ENCODE measurements at regions not wholly inside any gene's neighbourhood (a gene's known extent, or its start where the extent isn't known, plus 50 kb on each side); places are given as distances from the start of the nearest gene placed in this dataset.
"Not testable (repeated sequence)": the region's sequence is repeated elsewhere in the genome, so short reads cannot be mapped to it uniquely, and the experiment has no call there.

GRCh38 chr5:152689250-152689711, 284.2 kb upstream of the NMUR2 start:
- no peak for DNase-seq (ENCODE audit: low read depth)

DNA sequence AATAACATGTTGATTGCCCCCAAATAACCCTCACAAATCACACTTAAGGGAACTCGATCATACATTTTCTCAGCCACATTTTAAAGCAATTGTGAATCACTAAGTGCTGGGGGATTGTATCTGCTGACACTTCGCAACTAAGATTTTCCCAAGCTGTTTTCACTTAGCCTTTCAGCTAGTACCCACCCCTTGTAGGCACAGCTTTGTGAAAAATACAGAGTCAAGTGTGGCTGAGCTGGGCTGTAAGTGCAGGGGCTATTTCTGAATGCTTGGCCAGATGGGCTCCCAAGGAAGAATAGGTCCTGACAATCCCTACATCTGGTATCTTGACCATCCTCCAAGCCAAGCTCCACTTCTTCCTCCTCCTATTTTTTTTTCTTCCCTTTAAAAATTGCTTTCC, 289.2 kb upstream of the NMUR2 start:
- no peak for DNase-seq (ENCODE audit: low read depth)

- DNase-seq (ENCODE audit: low read depth): no peak
Observed at GRCh38 chr5:152701305-152701949, 296.3 kb upstream of the NMUR2 start.

- DNase-seq (ENCODE audit: low read depth): no peak
Observed at GRCh38 chr5:152704286-152704685, 299.2 kb upstream of the NMUR2 start.

- DNase-seq (ENCODE audit: low read depth): no peak
Observed at GRCh38 chr5:152711801-152712388, 306.8 kb upstream of the NMUR2 start.

- no peak for DNase-seq (ENCODE audit: low read depth)
Observed at GRCh38 chr5:152717393-152717792, 312.3 kb upstream of the NMUR2 start.

DNA sequence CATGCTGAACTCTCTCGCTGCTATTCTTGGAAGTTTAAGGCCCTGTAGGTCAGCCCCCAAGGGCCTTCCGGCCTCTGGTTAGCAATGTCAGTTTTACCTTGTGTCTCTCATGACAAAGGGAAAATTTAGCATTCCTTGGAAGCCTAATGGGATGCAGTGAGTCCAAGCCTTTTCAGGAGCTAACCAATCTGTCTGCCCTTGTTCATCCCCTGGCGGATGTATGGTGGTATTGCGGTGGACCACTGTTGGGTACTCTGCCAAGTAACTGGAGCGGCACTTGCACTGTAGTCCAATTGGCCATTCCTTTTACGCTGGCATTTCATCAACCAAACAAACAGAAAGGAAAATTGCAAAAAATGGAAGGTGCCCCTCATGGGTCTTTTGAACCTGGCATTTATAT, 318.4 kb upstream of the NMUR2 start:
- no peak for DNase-seq (ENCODE audit: low read depth)

DNA sequence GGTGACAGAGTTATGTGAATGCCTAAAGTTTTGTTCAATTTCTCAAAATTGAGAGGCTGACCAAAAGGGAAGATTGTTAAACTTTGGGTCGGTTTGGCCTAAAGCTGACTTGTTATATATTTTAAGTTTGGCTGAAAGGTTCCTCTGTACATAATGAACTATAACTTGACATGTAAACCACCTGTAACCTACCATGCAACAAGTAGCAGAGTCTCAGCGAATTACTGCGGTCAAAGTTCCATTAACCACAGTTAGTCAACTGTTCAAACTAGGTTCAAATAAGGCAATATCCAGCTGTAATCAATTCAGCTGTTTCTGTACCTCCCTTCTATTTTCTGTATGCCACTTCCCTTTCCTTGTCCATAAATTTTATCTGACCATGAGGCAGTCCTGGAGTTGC, 325.1 kb upstream of the NMUR2 start:
- no peak for DNase-seq (ENCODE audit: low read depth)

GRCh38 chr5:152736906-152737305, 331.8 kb upstream of the NMUR2 start:
- DNase-seq (ENCODE audit: low read depth): peak; percentile 10

- DNase-seq (ENCODE audit: low read depth): no peak
Observed at GRCh38 chr5:152739916-152740315, 334.8 kb upstream of the NMUR2 start.

DNA sequence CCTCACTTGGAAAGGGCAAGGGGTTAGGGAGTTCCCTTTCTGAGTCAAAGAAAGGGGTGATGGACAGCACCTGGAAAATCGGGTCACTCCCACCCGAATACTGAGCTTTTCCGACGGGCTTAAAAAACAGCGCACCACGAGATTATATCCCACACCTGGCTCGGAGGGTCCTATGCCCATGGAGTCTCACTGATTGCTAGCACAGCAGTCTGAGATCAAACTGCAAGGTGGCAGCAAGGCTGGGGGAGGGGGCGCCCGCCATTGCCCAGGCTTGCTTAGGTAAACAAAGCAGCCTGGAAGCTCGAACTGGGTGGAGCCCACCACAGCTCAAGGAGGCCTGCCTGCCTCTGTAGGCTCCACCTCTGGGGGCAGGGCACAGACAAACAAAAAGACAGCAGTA, 336.0 kb upstream of the NMUR2 start:
- not testable (repeated sequence) for DNase-seq (ENCODE audit: low read depth)

- not testable (repeated sequence) for DNase-seq (ENCODE audit: low read depth)
Observed at GRCh38 chr5:152787709-152788217, 382.7 kb upstream of the NMUR2 start.

DNA sequence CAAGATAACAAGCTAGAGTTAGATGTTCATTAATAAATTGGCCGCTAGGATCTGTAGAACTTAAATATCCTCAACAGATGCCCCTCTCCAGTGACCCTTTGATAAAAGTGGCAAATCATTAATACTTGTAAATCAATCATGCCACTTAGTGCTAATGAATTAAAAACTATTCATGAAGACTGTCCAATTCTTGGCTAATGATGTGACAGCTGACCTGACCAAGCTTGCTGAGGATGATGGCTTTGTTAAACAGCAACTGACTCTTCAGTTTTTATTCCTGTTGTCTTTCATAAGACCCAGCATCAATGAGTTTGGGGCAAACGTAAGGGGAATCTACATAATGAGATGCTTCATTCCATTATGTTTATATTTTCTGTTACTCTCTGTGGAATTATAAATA, 396.8 kb upstream of the NMUR2 start:
- no peak for DNase-seq (ENCODE audit: low read depth)

- DNase-seq (ENCODE audit: low read depth): peak; percentile 5
Observed at GRCh38 chr5:152804179-152804578, 399.1 kb upstream of the NMUR2 start.

DNA sequence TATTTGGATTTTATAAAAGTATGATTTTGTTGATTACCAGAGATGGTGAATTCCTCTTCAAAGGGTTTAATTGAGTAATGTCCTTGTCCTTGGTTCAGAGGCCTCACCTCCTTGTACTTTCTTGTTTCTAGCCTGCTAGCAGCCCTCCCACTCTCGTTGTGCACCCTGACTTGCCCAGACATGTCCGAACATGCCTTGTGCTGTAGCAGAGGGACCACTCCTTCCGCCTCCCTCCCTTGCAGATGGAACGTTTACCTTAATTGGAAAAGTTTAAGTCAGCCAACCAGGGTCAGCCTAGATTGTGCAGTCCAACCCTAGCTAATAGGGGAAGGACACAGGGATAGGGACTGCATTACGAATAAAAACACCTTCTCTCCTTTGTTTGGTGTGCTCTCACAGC, 406.9 kb upstream of the NMUR2 start:
- peak; percentile 36 for DNase-seq (ENCODE audit: low read depth)

DNA sequence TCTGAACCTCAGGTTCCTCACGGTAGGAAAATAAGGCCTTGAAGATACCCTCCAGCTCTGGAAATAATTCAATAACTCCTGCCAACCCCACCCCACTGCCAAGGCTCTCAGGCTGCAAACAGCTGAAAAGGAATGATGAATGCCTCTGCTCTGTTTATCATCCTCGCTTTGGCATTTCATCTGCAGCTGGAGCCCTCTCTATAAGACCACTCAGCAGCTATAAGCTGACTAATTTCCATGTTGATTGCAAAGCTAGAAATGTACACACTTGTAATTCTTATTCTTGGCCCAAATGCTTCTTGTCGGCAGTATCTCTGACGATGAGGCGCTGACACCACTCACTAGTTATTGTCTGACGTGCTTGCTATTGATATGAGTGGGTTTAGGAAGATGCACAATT, 408.4 kb upstream of the NMUR2 start:
- DNase-seq (ENCODE audit: low read depth): no peak

GRCh38 chr5:152819891-152820290, 414.8 kb upstream of the NMUR2 start:
- no peak for DNase-seq (ENCODE audit: low read depth)

- no peak for DNase-seq (ENCODE audit: low read depth)
Observed at GRCh38 chr5:152824316-152824715, 419.2 kb upstream of the NMUR2 start.

DNA sequence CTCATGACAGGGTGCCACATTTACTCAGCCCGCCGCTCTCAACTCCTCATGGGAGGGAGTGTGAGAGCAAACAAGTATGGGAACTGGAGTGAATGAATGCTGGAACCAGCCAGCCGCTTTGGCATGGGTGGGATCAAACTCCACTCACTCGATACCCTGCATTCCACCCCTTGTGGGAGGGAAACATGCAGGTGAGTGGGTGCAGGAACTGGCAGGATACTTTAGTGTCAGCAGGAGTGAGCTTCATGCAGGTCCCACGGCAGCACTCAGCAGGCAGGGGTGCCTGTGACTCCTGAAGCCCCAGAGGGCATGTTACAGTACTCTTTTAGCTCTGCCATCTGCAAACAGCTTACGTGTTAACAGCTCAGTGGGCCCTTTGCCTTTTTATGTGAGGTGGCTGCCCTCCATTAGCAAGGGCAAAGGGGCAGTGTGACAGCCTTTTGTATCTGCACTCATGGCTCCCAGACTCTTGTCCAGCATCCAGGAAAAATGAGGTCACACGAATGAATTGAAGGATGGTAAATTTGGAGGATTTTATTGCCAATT, 433.2 kb upstream of the NMUR2 start:
- DNase-seq (ENCODE audit: low read depth): no peak

- no peak for DNase-seq (ENCODE audit: low read depth)
Observed at GRCh38 chr5:152844713-152845112, 439.6 kb upstream of the NMUR2 start.

GRCh38 chr5:152853361-152853760, 448.3 kb upstream of the NMUR2 start:
- DNase-seq (ENCODE audit: low read depth): peak; percentile 65

DNA sequence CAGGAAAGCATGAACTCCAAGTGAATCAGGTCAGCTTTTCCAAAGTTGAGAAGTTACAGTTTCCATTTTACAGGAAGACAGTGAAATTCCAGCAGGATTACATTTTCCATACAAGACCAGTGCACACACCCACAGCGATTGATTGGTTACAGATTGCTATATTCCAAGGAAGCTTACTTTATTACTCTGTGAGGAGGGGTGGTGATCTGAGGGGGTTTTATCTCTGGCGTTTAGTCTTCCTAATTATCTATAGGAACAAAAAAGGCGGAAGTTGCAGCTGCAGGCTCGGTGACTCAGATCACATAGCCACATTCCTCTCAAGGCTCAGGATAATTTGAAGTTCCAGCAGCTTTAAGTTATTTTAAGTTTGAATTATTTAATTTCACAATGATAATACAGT, 450.4 kb upstream of the NMUR2 start:
- no peak for DNase-seq (ENCODE audit: low read depth)

DNA sequence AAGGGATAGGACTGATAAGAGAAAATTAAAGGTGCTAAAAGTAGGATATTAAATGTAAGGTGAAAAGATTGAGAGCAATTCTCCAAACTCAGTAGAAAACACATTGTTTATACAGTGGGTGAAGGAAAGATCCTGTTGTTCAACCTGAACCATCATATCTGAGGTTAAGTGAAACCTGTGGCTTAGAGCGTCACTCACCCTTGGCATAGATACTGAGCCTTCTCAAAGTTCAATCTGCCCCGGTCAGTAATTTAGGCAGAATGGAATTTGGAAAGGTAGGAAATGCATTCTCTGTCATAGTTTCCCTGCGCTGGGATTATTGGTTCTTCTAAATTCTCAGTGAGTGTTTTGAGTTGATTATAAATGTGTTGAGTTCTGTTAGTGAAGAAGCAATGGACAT, 456.2 kb upstream of the NMUR2 start:
- no peak for DNase-seq (ENCODE audit: low read depth)

All from LHCN-M2 (cell line).